T-helper 2 cell (primary cell): ENCODE measurements at regions not wholly inside any gene's neighbourhood (a gene's known extent, or its start where the extent isn't known, plus 50 kb on each side); places are given as distances from the start of the nearest gene placed in this dataset.
A peak's percentile ranks its signal among the peaks of the same experiment; 100 is the strongest.

Experiments
- DNase-seq, 5 experiments: peaks; one replicate each; pipeline versions ENCODE4 v3.0.0 to v3.0.0-alpha.2; 2012 to 2022

GRCh38 chr20:1788044-1788443, 107.2 kb upstream of the SIRPA start:
- DNase-seq, result no peak

DNA sequence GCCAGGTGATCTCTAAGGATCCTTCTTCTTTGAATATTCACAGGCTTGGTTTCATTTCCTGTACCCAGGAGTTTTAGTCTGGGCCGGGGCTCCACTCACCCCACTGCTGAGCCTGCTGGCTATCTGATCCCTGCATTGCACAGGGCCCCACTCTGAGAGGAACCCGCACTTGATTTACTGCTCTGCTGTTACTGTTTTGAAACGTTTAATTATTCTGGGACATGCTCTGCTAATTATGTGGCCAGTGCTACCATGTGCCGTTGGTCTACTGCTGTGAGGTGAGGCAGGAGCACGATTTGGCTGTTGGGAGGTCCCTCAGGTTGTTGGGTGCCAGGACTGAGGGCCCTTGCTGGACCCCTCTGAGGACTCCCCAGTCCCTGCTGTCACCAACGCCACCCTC, 108.7 kb upstream of the SIRPA start:
- no peak for DNase-seq

DNA sequence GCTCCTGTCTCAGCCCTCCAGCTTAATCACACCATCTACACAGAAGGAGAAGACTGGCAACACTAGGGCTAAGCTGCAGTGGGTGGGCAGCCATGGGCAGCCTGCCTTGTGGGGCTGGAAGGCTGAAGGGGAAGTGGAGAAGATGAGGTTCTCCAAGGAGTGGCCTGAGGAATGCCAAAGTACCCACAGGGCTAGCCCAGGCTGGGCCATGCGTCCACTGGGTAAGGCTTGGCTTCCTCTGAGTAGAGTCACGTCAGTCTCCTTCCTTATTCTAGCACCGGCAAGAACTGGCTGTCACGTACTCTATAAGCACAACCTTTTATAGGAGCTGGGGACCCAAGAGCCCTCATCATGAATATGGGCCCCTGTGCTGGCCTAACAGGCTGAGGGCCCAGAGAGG, 110.6 kb upstream of the SIRPA start:
- DNase-seq, result no peak

DNA sequence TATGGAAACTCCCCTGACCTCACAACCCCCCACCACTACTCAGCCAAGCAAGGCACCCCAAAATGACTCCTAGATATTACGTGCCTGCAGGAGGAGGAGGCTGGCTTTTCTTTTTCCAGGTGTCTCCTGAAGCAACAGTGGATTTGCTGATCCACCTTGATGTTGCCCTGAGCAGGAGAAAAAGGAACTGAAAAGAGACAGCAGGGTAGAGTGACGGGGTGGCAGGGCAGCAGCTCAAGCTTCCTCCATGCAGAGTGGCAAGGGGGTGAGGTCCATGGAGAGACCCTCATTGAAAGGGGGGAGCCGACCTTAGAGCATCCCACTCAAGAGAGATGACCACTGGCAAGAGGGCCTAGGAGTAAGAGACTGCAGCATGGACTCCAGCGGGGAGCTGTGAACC, 112.0 kb upstream of the SIRPA start:
- no peak for DNase-seq

DNA sequence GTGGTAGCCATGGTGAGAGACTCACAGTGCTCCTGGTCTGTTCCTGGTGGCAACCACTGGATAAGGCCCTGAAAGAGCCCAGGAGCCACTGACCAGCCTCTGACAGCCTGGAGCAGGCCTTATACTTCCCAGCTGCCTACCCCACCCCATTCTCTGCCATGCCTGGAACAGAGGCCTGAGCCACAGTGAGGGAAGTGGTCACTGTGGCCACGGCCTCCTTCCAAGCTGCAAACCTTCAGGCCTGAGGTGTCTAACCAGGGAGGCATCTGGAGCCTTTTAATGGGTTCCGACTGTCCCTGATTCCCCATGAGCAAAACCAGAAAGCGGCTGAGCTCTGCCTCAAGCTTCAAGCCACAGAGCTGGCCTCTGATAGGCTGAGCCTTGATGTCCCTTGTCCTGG, 113.0 kb upstream of the SIRPA start:
- no peak for DNase-seq

GRCh38 chr20:1779567-1779966, 115.6 kb upstream of the SIRPA start:
- DNase-seq, result no peak

GRCh38 chr20:1778338-1778737, 116.9 kb upstream of the SIRPA start:
- no peak for DNase-seq

GRCh38 chr20:1777476-1777820, 117.8 kb upstream of the SIRPA start:
- no peak for DNase-seq

GRCh38 chr20:1776681-1777475, 118.3 kb upstream of the SIRPA start:
- peak; percentile 49 to 81 (median 71) for DNase-seq

- DNase-seq, result no peak
These were observed 117.5 kb upstream of the SIRPG start for GRCh38 chr20:1775117-1775516.

DNA sequence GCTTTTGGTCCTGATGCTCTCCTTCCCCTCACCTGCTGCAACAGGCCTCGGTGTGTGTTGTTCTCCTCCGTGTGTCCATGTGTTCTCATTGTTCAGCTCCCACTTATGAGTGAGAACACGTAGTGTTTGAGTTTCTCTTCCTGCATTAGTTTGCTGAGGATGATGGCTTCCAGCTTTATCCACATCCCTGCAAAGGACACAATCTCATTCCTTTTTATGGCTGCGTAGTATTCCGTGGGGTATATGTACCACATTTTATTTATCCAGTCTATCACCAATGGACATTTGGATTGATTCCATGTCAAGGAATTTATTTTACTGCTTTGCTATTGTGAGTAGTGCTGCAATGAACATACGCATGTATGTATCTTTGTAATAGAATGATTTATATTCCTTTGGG, 116.9 kb upstream of the SIRPG start:
- no peak for DNase-seq

GRCh38 chr20:1773816-1774215, 116.2 kb upstream of the SIRPG start:
- no peak for DNase-seq

DNA sequence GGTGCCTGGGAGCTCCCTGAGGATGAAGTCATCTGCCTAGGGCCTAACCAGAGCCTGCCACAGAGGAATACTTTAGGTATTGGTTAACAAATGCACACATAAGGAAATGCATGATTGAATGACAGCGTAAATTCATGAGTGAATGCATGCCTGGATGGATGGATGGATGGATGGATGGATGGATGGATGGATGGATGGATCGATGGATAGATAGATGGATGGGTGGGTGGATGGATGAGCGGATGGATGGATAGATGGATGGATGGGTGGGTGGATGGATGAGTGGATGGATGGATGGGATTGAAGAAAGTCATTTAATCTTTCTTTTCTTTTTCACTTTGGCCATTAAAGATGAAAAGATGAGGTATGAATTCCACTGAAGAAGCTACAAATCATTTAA, 111.9 kb upstream of the SIRPG start:
- no peak for DNase-seq

DNA sequence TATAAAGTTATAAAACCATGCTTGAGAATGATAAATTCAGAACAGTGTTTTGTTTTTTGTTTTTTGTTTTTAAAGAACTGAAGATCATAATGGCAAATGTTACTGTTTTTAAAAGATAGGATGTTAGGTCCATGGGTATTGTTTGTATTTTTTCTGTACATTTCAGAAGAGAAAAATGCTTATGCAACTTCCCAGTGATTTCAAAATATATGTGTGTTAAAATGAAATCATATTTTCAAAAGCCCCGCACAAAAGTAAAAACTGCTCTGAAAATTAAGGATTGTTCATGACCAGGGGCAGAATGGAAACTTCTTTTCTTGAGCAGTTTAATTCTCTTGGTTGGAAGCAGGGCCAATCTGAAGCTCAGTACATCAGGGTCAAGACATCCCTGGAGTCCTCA, 109.2 kb upstream of the SIRPG start:
- no peak for DNase-seq

GRCh38 chr20:1764136-1765033, 106.8 kb upstream of the SIRPG start:
- peak in 4 of 5 experiments; percentile 8 to 67 (median 32) for DNase-seq

DNA sequence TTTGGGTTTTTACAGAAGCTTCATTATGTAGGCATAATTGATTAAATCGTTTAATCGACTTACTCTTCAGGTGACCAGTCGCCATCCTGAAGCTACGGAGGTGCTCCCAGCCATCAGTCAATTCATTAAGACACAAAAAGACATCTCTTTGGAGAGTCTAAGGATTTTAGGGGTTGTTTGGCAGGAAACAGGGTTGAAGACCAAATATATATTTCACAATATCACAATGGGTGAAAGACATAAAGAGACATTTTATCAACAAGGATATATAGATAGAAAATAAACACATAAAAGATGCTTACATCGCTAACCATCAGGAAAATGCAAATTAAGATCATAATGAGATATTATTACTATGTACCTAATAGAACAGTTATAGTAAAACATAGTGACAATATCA, 104.0 kb upstream of the SIRPG start:
- DNase-seq, result no peak

DNA sequence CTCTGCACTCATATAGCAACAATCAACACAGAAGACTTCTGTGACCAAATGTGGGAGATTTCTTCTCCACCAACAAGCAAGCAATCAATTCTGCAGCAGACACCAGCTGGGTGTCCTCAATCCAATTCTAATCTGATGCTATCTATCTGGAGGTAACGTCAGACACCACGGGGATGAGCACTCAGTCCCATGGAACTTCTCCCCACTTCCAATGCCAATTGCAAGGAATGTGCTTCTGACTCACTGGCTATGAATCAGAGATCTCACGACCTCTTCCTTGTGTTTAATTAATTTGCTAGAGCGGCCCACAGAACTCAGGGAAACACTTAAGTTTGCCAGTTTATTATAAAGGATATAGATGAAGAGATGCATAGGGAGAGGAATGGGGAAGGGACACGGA, 103.5 kb upstream of the SIRPG start:
- no peak for DNase-seq

DNA sequence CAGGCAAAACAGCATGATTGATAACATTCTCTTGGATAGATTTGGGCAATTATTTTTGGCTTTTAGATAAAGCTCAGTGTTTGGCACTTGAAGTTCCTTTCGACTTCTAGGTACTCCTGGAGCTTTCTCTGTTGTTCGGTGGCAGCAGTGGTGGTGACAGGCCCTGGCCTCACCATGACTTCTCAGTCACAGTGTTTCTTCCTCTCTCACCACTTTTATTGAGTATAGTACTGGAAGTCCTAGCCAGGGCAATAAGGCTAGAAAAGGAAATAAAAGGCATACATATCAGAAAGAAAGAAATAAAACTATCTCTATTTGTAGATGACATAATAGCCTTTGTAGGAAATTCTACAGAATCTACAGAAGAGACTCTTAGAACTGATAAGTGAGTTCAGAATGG, 101.2 kb upstream of the SIRPG start:
- DNase-seq, result no peak

DNA sequence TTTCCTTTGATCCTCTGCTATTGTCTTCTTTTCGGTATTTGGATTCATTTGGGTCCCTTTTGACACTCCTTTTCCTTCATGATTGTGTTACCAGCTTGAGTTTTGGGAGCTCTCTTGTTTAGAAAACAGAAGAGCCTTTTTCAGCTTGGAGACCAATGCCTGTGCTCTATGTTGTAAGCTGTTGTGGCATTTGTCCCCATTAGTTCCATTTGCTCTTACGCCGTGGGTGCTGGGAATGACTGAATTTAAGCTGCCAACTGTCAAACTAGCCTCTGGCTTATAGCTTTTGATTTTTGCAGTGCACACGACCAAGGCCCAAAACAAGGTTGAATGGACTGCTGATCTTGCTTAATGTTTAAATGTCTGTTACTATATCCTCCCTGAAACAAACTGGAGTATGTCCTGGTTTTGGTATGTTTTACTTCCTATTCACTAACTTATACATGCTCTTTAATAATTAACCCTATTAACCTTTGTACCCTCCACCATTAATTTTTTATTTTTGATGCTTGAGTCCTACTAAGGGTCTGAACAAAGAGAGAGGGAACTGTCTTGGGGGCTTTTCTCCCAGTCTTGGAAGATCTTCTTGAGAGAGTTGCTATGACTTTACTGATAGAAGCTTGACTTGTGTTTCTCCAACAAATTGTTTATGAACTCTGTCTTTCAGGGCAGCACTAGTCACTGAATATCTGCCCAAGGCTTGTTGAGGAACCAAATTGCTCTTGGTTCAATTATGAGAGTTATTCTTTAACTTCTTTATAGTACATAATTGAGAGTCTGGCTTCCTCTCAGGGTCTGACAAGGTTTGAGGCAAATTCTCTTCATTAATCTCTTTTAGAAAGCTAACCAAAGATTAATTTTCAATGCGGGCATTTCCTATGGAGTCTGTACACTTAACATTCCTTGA, 100.3 kb upstream of the SIRPG start:
- no peak for DNase-seq

DNA sequence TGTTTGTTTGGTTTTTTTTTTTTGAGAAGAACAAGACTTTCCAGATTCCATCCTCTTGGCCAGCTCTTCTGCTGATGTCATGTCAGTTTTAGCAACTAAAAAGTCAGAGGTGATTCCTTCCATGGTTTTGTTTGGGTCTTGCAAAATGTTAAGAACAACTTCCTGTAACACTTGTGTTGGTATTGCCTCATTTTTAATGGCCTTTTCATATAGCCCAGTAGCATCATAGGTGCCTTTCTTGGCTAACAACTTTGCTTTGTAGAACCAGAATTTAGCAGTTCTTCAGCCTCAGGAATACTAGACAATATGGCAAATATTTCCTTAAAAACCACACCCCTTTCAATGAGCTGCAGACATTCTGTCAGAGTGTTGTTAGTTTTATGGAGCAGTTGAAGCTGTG, 99.5 kb upstream of the SIRPG start:
- DNase-seq, result no peak

GRCh38 chr20:1754749-1755148, 97.2 kb upstream of the SIRPG start:
- DNase-seq, result no peak

GRCh38 chr20:1754306-1754705, 96.7 kb upstream of the SIRPG start:
- DNase-seq, result no peak

GRCh38 chr20:1752045-1752444, 94.5 kb upstream of the SIRPG start:
- DNase-seq, result no peak
